ENCODE measurements at regions not wholly inside any gene's neighbourhood (a gene's known extent, or its start where the extent isn't known, plus 50 kb on each side); places are given as distances from the start of the nearest gene placed in this dataset.
"Not testable (repeated sequence)": the region's sequence is repeated elsewhere in the genome, so short reads cannot be mapped to it uniquely, and the experiment has no call there.

- CTCF ChIA-PET: no interaction called here
- H3K4me3 ChIP-seq (ENCODE audit: low read depth, low read length): no peak overlapping the region
- TF ChIP-seq, protein P1, sequence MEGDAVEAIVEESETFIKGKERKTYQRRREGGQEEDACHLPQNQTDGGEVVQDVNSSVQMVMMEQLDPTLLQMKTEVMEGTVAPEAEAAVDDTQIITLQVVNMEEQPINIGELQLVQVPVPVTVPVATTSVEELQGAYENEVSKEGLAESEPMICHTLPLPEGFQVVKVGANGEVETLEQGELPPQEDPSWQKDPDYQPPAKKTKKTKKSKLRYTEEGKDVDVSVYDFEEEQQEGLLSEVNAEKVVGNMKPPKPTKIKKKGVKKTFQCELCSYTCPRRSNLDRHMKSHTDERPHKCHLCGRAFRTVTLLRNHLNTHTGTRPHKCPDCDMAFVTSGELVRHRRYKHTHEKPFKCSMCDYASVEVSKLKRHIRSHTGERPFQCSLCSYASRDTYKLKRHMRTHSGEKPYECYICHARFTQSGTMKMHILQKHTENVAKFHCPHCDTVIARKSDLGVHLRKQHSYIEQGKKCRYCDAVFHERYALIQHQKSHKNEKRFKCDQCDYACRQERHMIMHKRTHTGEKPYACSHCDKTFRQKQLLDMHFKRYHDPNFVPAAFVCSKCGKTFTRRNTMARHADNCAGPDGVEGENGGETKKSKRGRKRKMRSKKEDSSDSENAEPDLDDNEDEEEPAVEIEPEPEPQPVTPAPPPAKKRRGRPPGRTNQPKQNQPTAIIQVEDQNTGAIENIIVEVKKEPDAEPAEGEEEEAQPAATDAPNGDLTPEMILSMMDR (IDR thresholded peaks at IDR 0.05; ENCODE audit: insufficient read depth, low read length, missing control alignments): no peak
- POLR2A ChIA-PET: no interaction called here
- DNase-seq (ENCODE audit: low read depth, low spot score): no peak
Measured at GRCh38 chr3:177263615-177264368, 66.5 kb upstream of the TBL1XR1 start.

- DNase-seq (ENCODE audit: low read depth, low spot score); H3K4me3 ChIP-seq (ENCODE audit: low read depth, low read length); POLR2A ChIA-PET; CTCF ChIA-PET: not testable (repeated sequence)
Measured at GRCh38 chr3:177271811-177272501, 74.7 kb upstream of the TBL1XR1 start.

- ChIA-PET POLR2A (no interaction called here), CTCF (no interaction called here)
- DNase-seq (ENCODE audit: low read depth, low spot score): no peak
- H3K4me3 ChIP-seq (ENCODE audit: low read depth, low read length): no peak overlapping the region
- TF ChIP-seq, protein P1 (IDR thresholded peaks at IDR 0.05; ENCODE audit: insufficient read depth, low read length, missing control alignments): no peak
Measured at GRCh38 chr3:177278016-177278415, 80.7 kb upstream of the TBL1XR1 start.

DNA sequence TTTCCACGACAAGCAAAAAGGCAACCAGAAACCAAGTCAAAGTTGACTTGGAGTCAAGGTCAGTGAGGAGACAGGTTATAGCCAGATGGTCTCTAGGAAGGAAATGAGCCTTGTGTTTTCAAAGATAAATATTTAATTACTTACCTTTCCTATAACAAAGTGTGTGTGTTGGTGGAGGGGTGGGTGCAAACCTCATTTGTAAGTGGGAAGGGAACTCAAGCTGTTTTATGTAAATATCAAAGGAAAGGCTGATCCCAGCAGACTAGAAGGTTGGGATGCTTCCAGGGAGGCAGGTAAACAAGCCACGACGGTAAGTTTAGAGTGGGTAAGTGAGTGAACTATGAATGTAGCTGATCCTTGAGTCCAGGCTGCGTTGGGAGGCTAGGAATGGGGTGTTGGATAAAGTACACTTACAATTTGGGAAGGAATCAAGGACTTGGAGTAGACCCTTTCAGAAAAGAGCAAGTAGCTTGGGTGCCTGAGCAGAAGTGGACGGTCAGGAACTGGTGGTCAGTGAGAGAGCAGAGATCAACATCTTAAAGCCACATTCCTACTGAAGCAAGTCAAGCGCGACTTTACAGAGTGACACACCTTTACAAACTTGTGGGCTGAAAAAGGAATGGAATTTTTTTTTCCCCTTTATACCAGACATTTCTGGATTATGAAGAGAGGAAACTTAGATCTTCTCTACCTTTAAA lies 82.0 kb upstream of the TBL1XR1 start:
- H3K4me3 ChIP-seq (ENCODE audit: low read depth, low read length): no peak overlapping the region
- ChIA-PET POLR2A (no interaction called here), CTCF (no interaction called here)
- no peak for DNase-seq (ENCODE audit: low read depth, low spot score)
- TF ChIP-seq, protein P1 (IDR thresholded peaks at IDR 0.05; ENCODE audit: insufficient read depth, low read length, missing control alignments): no peak

GRCh38 chr3:177281292-177282118 lies 84.2 kb upstream of the TBL1XR1 start:
- CTCF ChIA-PET: no interaction called here
- H3K4me3 ChIP-seq (ENCODE audit: low read depth, low read length): no peak overlapping the region
- TF ChIP-seq, protein P1 (IDR thresholded peaks at IDR 0.05; ENCODE audit: insufficient read depth, low read length, missing control alignments): no peak
- DNase-seq (ENCODE audit: low read depth, low spot score): no peak
- POLR2A ChIA-PET: no interaction called here

DNA sequence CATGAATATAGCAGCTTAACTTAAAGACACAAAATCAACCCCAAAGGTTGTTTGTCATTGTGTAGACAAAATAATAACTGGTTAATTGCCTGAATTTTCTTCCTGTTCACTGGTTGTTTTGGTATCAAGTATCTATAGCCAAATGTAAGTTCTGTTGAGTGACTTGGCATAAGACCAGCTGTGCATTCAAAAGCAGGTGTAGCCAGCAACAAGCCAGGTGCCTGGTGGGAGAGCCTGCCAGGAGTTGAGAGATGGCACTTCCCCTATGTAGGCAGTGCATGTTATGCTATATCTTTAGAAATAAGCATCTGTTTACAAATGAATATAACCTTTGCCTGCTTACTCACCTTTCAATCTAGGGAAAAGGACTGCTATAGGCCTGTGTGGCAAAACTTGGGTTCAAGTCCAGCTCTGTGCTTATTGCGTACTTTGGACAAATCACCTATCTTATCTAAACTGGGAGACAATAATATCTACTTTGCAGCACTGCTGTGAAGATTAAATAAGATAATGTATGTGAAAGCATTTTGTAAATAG lies 84.9 kb upstream of the TBL1XR1 start:
- ChIA-PET CTCF (no interaction called here), POLR2A (no interaction called here)
- no peak overlapping the region for H3K4me3 ChIP-seq (ENCODE audit: low read depth, low read length)
- TF ChIP-seq, protein P1 (IDR thresholded peaks at IDR 0.05; ENCODE audit: insufficient read depth, low read length, missing control alignments): no peak
- no peak for DNase-seq (ENCODE audit: low read depth, low spot score)

Data from AG04449 (cell line).